ENCODE measurements at regions not wholly inside any gene's neighbourhood (a gene's known extent, or its start where the extent isn't known, plus 50 kb on each side); places are given as distances from the start of the nearest gene placed in this dataset.
"Not testable (repeated sequence)": the region's sequence is repeated elsewhere in the genome, so short reads cannot be mapped to it uniquely, and the experiment has no call there.

DNA sequence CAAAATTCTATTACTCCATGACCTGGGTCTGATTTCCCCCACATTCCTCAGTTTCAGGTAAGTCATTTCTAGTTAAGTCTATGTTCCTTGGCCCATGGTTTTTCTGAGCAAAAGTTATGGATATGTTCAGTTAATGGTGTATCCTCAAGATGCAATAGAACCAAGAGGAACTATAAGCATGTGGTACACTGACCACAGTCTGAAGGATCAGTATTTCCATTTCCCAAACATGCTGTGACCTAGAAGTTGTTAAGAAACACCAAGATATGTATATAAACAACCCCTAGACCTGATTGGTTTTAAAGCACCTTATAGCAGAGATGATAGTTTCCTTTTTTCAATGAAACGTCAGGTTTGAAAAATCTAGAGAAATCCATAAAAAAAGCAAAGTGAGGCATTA lies 94.2 kb upstream of the ABCB5 start:
- no peak for DNase-seq

- DNase-seq: no peak
Observed at GRCh38 chr7:20529260-20529659, 86.2 kb upstream of the ABCB5 start.

GRCh38 chr7:20532890-20533289 lies 82.6 kb upstream of the ABCB5 start:
- no peak for DNase-seq

- DNase-seq: no peak
Observed at GRCh38 chr7:20534543-20534942, 80.9 kb upstream of the ABCB5 start.

- no peak for DNase-seq
Observed at GRCh38 chr7:20535541-20535940, 79.9 kb upstream of the ABCB5 start.

DNA sequence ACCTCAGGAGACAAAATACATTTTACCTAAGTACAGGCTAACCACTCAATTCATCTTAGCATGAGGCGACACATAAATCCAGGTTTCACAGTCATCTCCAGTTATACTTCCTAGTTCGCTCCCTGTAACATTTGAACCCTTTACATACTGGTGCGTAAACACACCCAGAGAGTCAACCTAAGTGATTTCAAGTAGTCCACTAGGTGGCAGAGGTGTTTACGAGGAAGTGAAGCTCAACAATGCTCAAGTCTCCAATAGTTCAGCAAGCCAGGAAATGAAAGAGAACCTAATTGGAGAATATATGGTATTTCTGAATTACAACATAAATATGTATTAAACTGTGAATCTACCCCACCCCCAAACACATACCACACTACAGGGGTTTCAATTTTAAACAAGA lies 76.3 kb upstream of the ABCB5 start:
- DNase-seq: no peak

DNA sequence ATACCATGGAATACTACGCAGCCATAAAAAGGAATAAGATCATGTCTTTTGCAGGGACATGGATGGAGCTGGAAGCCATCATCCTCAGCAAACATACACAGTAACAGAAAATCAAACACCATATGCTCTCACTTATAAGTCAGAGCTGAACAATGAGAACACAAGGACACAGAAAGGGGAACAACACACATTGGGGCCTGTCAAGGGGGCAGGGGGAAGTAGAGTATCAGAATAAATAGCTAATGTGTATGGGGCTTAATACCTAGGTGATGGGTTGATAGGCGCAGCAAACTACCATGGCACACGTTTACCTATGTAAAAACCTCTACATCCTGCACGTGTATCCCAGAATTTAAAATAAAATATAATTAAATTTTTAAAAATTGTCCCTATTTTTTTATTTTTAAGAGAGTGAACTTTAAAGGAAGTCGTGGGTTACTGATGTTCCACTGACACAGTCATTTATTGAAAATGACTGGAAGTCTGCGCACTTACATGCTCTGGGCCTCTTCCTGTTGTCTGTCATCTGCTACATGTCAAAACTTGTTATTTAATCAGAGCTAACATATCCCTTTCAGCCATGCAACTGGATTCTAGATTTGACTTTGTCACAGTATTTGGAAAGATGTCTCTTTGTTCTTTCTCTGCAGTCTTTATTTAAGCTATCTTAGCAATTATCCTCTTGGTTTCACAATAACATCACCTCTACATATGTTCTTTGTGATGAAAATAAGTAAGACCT lies 73.7 kb upstream of the ABCB5 start:
- peak; percentile 53 for DNase-seq

- peak; percentile 17 for DNase-seq
Observed at GRCh38 chr7:20542594-20542993, 72.9 kb upstream of the ABCB5 start.

DNA sequence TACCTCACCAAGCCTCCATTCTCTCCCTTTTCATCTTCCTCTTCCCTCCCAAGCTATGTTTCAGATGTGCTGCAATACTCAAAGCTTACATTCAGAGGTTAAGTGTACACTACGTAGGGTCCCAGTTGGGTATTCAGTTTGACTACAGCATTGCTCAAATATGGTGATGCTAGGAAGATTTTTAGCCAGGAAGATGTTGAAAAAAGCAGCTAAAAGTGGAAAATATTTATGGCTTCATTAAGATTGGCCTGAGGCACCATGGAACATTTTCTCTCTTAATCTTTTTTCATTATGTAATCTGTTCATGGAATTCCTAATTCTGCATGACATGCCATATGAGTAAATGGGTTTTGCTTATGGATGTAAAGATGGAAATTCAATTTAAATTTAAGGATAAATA lies 72.0 kb upstream of the ABCB5 start:
- no peak for DNase-seq

- no peak for DNase-seq
Observed at GRCh38 chr7:20545016-20545415, 70.5 kb upstream of the ABCB5 start.

DNA sequence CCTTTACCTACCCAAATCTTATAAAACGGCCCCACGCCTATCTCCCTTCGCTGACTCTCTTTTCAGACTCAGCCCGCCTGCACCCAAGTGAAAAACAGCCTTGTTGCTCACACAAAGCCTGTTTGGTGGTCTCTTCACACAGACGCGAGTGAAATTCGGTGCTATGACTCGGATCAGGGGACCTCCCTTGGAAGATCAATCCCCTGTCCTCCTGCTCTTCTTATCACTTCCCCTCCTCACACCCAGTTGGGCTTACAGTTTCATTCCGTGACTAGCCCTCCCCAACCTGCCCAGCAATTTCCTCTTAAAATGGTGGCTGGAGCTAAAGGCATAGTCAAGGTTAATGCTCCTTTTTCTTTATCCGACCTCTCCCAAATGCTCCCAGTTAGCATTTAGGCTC lies 68.5 kb upstream of the ABCB5 start:
- DNase-seq: not testable (repeated sequence)

GRCh38 chr7:20554072-20554471 lies 61.4 kb upstream of the ABCB5 start:
- no peak for DNase-seq

DNA sequence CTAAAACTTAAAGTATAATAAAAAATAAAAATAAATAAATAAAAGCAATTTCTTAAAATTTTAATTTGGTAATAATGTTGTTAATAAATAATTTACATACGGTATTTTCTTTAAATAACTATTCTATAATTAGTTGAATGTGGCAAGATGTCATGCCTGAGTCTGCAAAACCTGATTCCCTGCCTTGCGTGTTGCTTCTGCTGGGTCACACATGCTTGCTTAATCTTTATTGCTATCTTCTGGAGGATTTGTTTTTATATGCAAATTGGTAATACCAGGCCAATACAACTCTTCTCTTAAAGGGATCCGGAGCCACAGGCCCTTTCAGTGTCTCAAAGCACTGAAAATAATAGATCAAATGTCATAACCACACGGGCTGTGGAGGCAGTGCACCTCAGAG lies 59.4 kb upstream of the ABCB5 start:
- DNase-seq: no peak

DNA sequence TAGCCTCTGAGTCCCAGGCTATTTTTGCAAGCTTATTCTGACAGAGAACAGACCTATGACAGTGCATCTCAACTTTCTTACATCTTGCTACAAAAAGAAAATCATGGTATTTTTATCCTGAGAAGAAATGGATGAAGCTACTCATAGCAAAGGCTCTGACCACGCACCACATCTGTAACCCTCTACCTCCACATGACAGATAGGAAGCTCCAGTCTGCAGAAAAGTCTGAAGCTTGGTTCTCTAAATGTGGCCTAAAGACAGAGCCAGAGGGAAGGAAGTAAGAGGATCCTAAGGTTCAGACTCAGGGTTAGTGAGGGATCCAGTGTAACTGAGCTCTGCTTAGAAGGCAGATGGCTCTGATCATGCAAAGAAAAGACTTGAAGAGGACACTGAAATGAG lies 58.4 kb upstream of the ABCB5 start:
- no peak for DNase-seq

DNA sequence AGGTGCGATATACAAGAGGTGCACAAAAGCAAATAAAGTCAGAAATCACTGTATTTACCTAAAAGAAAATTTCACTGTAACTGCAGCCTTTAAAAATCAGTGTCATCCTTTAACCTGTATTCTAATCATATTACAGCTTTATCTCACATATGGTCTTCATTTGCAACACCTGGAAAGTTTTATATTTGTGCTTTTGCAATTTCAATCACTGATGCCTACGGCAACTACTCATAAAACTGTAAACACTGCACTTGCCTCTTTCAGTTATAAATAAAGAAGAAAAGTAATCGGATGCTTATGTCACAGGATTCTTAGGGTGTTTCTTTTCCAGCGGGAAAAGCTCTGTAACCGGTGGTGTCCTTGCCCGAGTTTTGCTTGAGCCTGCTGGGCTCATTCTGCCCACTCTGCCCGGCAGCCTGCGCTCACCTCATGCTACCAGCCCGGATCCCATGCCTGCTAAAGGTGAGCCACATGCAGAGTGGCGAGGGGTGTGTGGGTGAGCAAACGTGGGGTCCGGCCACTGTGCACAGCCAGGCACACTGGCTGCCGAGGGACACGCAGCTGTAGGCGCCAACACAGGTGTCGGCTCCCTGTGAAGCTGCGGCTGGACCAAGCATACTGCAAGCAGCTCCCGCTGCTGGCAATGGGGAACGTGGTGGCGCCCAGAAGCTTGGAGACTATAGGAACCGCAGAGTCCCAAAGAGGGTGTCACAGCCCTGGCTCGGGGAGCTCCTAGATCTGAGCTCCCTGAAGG lies 56.3 kb upstream of the ABCB5 start:
- no peak for DNase-seq

DNA sequence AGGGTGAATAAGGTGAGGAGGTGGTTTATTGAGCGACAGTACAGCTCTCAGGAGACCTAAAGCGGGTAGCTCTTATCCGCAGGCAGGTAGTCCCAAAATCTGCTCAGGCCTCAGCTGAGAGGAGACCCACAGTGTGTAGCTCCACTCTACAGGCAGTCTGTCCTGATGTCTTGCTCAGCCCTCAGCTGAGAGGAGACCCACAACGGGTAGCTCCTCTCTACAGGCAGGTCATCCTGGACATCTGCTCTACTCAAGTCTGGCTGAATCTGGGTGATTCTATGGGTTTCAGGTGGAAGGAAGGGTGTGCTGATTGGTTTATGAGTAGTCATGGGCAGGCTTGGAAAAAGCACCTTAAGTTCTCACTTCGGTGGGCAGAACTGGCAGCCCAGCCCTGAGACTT lies 55.6 kb upstream of the ABCB5 start:
- no peak for DNase-seq

DNA sequence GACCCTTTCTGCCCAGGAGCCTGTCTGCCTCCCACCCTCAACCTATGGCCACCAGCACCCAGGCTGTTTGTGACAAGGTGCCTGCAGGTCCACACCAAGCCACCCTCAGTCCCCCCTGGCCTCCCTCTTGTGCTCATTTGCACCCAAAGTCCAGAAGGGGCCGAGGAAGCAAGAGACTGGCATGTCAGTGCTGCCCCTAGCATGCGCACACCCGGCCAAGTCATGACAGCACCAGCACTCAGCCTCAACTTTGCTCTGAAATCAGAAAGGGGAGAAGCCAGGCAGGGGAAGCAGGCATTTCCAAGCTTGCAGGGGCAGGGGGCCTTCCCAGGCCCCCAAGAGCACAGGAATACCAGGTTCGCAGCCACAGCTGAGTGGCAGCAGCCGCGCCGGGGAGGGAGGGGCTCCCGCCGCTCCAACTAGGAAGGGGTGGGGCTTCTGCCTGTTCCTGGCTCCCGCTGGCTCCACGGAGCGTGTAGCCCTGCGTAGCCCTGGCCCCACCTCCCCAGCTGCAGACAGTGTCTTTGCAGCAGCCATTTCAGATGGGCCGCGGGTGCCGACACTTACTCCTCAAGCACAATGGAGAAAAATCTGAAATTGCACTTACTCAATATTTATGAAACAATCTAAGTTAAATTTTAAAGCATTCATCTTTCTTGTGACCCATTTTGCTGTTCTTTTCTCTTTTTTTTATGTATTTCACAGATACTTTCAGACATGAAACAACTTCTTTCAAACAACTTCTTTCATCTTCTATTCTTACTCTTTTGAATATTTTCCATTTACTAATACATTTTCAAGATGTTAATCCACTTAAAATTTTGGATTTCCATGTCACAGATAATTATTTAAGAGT lies 54.9 kb upstream of the ABCB5 start:
- DNase-seq: no peak

- no peak for DNase-seq
Observed at GRCh38 chr7:20561466-20561865, 54.0 kb upstream of the ABCB5 start.

DNA sequence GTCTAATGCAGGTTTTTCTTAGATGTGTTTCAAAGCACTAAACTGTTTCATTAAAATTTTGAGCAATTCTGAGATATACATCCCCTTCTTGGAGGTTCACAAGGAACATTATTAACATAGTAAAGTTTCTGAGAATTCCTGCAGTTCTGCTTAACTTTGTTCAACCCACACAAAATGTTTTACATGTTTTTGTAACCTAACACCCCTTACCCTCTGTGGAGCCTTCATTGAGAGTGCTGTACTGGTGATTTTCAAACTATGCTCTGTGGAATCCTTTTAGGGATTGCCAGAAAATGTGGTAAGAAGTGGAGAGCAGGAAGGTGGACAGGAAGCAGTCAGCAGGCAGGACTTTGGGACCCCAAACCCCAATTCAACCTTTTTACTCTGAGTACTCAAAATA lies 53.6 kb upstream of the ABCB5 start:
- DNase-seq: no peak

DNA sequence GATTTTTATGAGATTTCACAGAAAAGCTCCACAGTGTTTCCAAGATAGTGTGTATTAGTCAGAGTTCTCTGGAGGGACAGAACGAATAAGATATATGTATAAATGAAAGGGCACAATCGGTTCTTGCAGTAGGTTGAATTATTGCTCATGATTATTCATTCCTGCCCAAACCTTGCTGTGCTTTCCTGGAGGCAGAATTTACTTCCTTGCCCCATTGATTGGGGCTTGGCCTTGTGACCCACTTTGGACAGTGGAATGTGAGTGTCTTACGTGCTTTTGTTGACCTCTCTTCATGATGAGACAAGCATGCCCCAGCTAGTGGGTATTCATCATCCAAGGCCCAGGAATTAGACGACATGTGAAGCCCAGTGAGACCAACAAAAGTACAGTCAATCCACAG lies 53.0 kb upstream of the ABCB5 start:
- no peak for DNase-seq

Data from NCI-H345 (cell line).